Loucy (cell line): ENCODE measurements at regions not wholly inside any gene's neighbourhood (a gene's known extent, or its start where the extent isn't known, plus 50 kb on each side); places are given as distances from the start of the nearest gene placed in this dataset.

Experiments used
- CTCF ChIP-seq: fragments of 200-600 bp; sonication (generic); conservative IDR thresholded peaks from 2 replicates; pipeline ENCODE4 v1.5.1; 2014; ENCODE audit warnings: mild to moderate bottlenecking, antibody characterized with exemption, low read length
- EZH2phosphoT487 ChIP-seq: fragments of 200-600 bp; IDR thresholded peaks from 2 replicates; pipeline ENCODE4 v1.6.1; 2018; ENCODE audit warnings: antibody characterized with exemption, mild to moderate bottlenecking, moderate library complexity, borderline replicate concordance

DNA sequence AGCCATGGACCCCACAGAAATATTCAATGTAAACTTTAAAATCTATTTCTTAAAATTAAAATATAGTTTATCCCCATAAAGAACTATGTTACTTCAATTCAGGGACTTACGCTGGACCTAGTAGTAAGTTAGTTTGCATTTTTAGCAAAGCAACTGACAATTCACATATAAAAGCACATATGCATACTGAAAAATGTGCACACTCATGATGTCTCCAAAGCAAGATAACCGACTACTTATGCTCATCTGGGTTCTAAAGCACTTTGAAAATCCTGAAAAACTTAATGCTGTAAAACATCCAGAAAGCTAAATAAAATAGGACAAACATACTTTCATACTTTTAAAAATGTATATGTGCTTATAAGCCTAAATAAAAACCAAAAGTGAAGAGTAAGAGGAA, 264.4 kb upstream of the GAS1 start:
- no peak for TF ChIP-seq CTCF
- no peak for TF ChIP-seq EZH2phosphoT487
